ENCODE measurements at regions not wholly inside any gene's neighbourhood (a gene's known extent, or its start where the extent isn't known, plus 50 kb on each side); places are given as distances from the start of the nearest gene placed in this dataset.
A peak's percentile ranks its signal among the peaks of the same experiment; 100 is the strongest.
"Not testable (repeated sequence)": the region's sequence is repeated elsewhere in the genome, so short reads cannot be mapped to it uniquely, and the experiment has no call there.

GRCh38 chr4:177948853-177949252 is 506.6 kb upstream of the AGA start:
- DNase-seq (ENCODE audit: low read depth) = no peak

GRCh38 chr4:177951026-177951425 is 508.8 kb upstream of the AGA start:
- no peak for DNase-seq (ENCODE audit: low read depth)

- DNase-seq (ENCODE audit: low read depth) = no peak
Observed at GRCh38 chr4:177952723-177953122, 510.5 kb upstream of the AGA start.

- DNase-seq (ENCODE audit: low read depth) = no peak
Observed at GRCh38 chr4:177957596-177958360, 515.5 kb upstream of the AGA start.

GRCh38 chr4:177960566-177960965 is 518.3 kb upstream of the AGA start:
- DNase-seq (ENCODE audit: low read depth) = no peak

- DNase-seq (ENCODE audit: low read depth) = no peak
Observed at GRCh38 chr4:177961761-177962380, 519.6 kb upstream of the AGA start.

- peak; percentile 1 for DNase-seq (ENCODE audit: low read depth)
Observed at GRCh38 chr4:177964061-177964460, 521.8 kb upstream of the AGA start.

GRCh38 chr4:177964693-177965168 is 522.5 kb upstream of the AGA start:
- DNase-seq (ENCODE audit: low read depth) = peak; percentile 0

- no peak for DNase-seq (ENCODE audit: low read depth)
Observed at GRCh38 chr4:177967328-177967727, 525.1 kb upstream of the AGA start.

GRCh38 chr4:177968817-177969442 is 526.7 kb upstream of the AGA start:
- no peak for DNase-seq (ENCODE audit: low read depth)

- no peak for DNase-seq (ENCODE audit: low read depth)
Observed at GRCh38 chr4:177974461-177974860, 532.2 kb upstream of the AGA start.

- DNase-seq (ENCODE audit: low read depth) = no peak
Observed at GRCh38 chr4:177975315-177975987, 533.2 kb upstream of the AGA start.

- no peak for DNase-seq (ENCODE audit: low read depth)
Observed at GRCh38 chr4:177986236-177986635, 544.0 kb upstream of the AGA start.

- DNase-seq (ENCODE audit: low read depth) = no peak
Observed at GRCh38 chr4:177987896-177988295, 545.7 kb upstream of the AGA start.

GRCh38 chr4:177989503-177990201 is 547.4 kb upstream of the AGA start:
- DNase-seq (ENCODE audit: low read depth) = no peak

- DNase-seq (ENCODE audit: low read depth) = no peak
Observed at GRCh38 chr4:178003098-178003657, 560.9 kb upstream of the AGA start.

- DNase-seq (ENCODE audit: low read depth) = no peak
Observed at GRCh38 chr4:178010596-178010995, 568.4 kb upstream of the AGA start.

- DNase-seq (ENCODE audit: low read depth) = not testable (repeated sequence)
Observed at GRCh38 chr4:178015046-178015445, 572.8 kb upstream of the AGA start.

GRCh38 chr4:178026999-178027398 is 584.8 kb upstream of the AGA start:
- no peak for DNase-seq (ENCODE audit: low read depth)

- DNase-seq (ENCODE audit: low read depth) = no peak
Observed at GRCh38 chr4:178027796-178028195, 585.6 kb upstream of the AGA start.

GRCh38 chr4:178028481-178028880 is 586.2 kb upstream of the AGA start:
- no peak for DNase-seq (ENCODE audit: low read depth)

Data from stromal cell of bone marrow (primary cell).